NK-92 treated with Interleukin-12 subunit alpha and Interleukin-12 subunit beta, amount 100 ng/mL, for 24 hours (cell line): ENCODE measurements at regions not wholly inside any gene's neighbourhood (a gene's known extent, or its start where the extent isn't known, plus 50 kb on each side); places are given as distances from the start of the nearest gene placed in this dataset.

ENCODE experiments used
- DNase-seq: peaks from one replicate; lab custom pipeline; 2025; lab: John Stamatoyannopoulos, UW

GRCh38 chr6:134708079-134708478, 241.8 kb downstream of the ALDH8A1 start:
- DNase-seq = no peak

GRCh38 chr6:134707342-134708031, 242.4 kb downstream of the ALDH8A1 start:
- DNase-seq = no peak

- DNase-seq = no peak
Measured at GRCh38 chr6:134706806-134707205, 243.1 kb downstream of the ALDH8A1 start.

- DNase-seq = no peak
Measured at GRCh38 chr6:134706153-134706552, 243.7 kb downstream of the ALDH8A1 start.

- no peak for DNase-seq
Measured at GRCh38 chr6:134703206-134703605, 246.7 kb downstream of the ALDH8A1 start.

- DNase-seq = no peak
Measured at GRCh38 chr6:134702279-134702678, 247.6 kb downstream of the ALDH8A1 start.

GRCh38 chr6:134701301-134701700, 248.6 kb downstream of the ALDH8A1 start:
- DNase-seq = no peak

- DNase-seq = no peak
Measured at GRCh38 chr6:134698228-134698627, 251.7 kb downstream of the ALDH8A1 start.

- DNase-seq = no peak
Measured at GRCh38 chr6:134692008-134692407, 257.9 kb downstream of the ALDH8A1 start.

GRCh38 chr6:134691180-134691579, 258.7 kb downstream of the ALDH8A1 start:
- DNase-seq = no peak

GRCh38 chr6:134690048-134690447, 259.9 kb downstream of the ALDH8A1 start:
- DNase-seq = no peak

- no peak for DNase-seq
Measured at GRCh38 chr6:134689641-134690040, 260.3 kb downstream of the ALDH8A1 start.

GRCh38 chr6:134689177-134689576, 260.7 kb downstream of the ALDH8A1 start:
- DNase-seq = no peak

GRCh38 chr6:134686071-134686470, 263.8 kb downstream of the ALDH8A1 start:
- DNase-seq = no peak

GRCh38 chr6:134684423-134684795, 265.5 kb downstream of the ALDH8A1 start:
- no peak for DNase-seq

- DNase-seq = no peak
Measured at GRCh38 chr6:134683783-134684422, 266.0 kb downstream of the ALDH8A1 start.

- DNase-seq = no peak
Measured at GRCh38 chr6:134680433-134680832, 269.5 kb downstream of the ALDH8A1 start.

GRCh38 chr6:134680021-134680420, 269.9 kb downstream of the ALDH8A1 start:
- no peak for DNase-seq

GRCh38 chr6:134678436-134678889, 271.4 kb downstream of the ALDH8A1 start:
- DNase-seq = no peak

GRCh38 chr6:134676307-134677281, 273.3 kb downstream of the ALDH8A1 start:
- DNase-seq = no peak

- DNase-seq = no peak
Measured at GRCh38 chr6:134675110-134676054, 274.5 kb downstream of the ALDH8A1 start.
